ENCODE measurements at regions not wholly inside any gene's neighbourhood (a gene's known extent, or its start where the extent isn't known, plus 50 kb on each side); places are given as distances from the start of the nearest gene placed in this dataset.

DNA sequence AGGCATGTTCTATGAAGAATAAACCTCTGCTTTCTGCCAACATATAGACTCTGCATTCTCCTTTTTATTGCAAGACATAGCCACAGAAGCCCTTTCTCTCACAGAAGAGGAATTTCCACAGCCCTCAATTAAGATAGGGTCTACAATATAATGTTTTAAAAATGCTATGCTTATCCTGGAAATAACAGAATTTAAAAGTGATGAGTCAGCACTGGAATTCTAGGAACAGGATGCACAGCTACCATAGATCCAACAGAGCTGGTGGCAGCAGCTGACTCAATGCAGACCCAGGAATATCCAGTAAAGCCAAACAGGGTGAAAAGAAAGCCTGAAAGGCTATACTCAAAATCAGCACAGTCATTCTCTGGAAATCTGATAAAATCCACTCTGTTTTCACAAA is 866.9 kb downstream of the TRIB2 start:
- intact Hi-C loops (cut with DNase I): no loop called here
- DNase-seq (ENCODE audit: extremely low spot score in 2 of 2): no peak
- Histone ChIP-seq H3K9me3 (no peaks in the 10 kb centered on the region), H3K27me3 (no peaks in the 10 kb centered on the region), H3K27ac (no peak overlapping the region), H3K4me3 (no peak overlapping the region), H3K36me3 (no peaks in the 10 kb centered on the region), H3K4me1 (no peaks in the 10 kb centered on the region)
- no peak for TF ChIP-seq CTCF (IDR thresholded peaks at IDR 0.05)
- TF ChIP-seq POLR2A (IDR thresholded peaks at IDR 0.05): no peak
- no peak for TF ChIP-seq POLR2AphosphoS5 (IDR thresholded peaks at IDR 0.05; ENCODE audit: insufficient read depth in 1 of 2, low read depth in 1 of 2)

- Histone ChIP-seq H3K27me3 (no peaks in the 10 kb centered on the region), H3K4me3 (no peak overlapping the region), H3K4me1 (no peaks in the 10 kb centered on the region), H3K27ac (no peak overlapping the region), H3K36me3 (no peaks in the 10 kb centered on the region), H3K9me3 (no peaks in the 10 kb centered on the region)
- DNase-seq (ENCODE audit: extremely low spot score in 2 of 2): no peak
- no peak for TF ChIP-seq POLR2AphosphoS5 (IDR thresholded peaks at IDR 0.05; ENCODE audit: insufficient read depth in 1 of 2, low read depth in 1 of 2)
- no peak for TF ChIP-seq CTCF (IDR thresholded peaks at IDR 0.05)
- TF ChIP-seq POLR2A (IDR thresholded peaks at IDR 0.05): no peak
- intact Hi-C loops (cut with DNase I): no loop called here
These were observed 867.3 kb downstream of the TRIB2 start for GRCh38 chr2:13584020-13584419.

GRCh38 chr2:13585732-13586131 is 869.0 kb downstream of the TRIB2 start:
- DNase-seq (ENCODE audit: extremely low spot score in 2 of 2): no peak
- no peak for TF ChIP-seq POLR2A (IDR thresholded peaks at IDR 0.05)
- no peak for TF ChIP-seq CTCF (IDR thresholded peaks at IDR 0.05)
- no peak for TF ChIP-seq POLR2AphosphoS5 (IDR thresholded peaks at IDR 0.05; ENCODE audit: insufficient read depth in 1 of 2, low read depth in 1 of 2)
- no peaks in the 10 kb centered on the region for H3K4me1 ChIP-seq
- H3K4me3 ChIP-seq: no peak overlapping the region
- H3K27me3 ChIP-seq: no peaks in the 10 kb centered on the region
- H3K9me3 ChIP-seq: no peaks in the 10 kb centered on the region
- intact Hi-C loops (cut with DNase I): no loop called here
- no peak overlapping the region for H3K27ac ChIP-seq
- no peaks in the 10 kb centered on the region for H3K36me3 ChIP-seq

- Histone ChIP-seq H3K4me3 (no peak overlapping the region), H3K27me3 (no peaks in the 10 kb centered on the region), H3K27ac (no peak overlapping the region), H3K36me3 (no peaks in the 10 kb centered on the region), H3K9me3 (no peaks in the 10 kb centered on the region), H3K4me1 (no peaks in the 10 kb centered on the region)
- TF ChIP-seq POLR2AphosphoS5 (IDR thresholded peaks at IDR 0.05; ENCODE audit: insufficient read depth in 1 of 2, low read depth in 1 of 2) (no peak), POLR2A (IDR thresholded peaks at IDR 0.05) (no peak), CTCF (IDR thresholded peaks at IDR 0.05) (no peak)
- intact Hi-C loops (cut with DNase I): no loop called here
- no peak for DNase-seq (ENCODE audit: extremely low spot score in 2 of 2)
These were observed 879.5 kb downstream of the TRIB2 start for GRCh38 chr2:13596233-13596632.

DNA sequence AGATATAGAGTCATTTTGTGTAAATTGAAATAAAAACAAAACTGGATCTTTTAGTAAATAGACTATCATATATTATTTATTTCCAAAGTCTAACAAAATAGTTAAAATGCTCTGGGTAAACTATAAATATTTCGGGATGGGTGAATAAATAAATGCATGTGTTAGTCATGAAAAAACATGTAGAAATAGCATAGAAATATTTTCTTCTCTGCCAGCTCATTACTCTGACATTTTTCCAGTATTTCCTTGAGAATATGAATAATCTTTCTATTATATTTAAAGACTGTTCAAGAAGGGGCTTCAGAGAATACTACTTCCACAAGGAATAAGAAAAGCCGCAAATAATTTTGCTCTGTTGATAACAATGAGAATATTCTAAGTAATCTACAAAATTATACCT is 880.4 kb downstream of the TRIB2 start:
- H3K27me3 ChIP-seq: no peaks in the 10 kb centered on the region
- no peak overlapping the region for H3K4me3 ChIP-seq
- intact Hi-C loops (cut with DNase I): no loop called here
- no peaks in the 10 kb centered on the region for H3K9me3 ChIP-seq
- H3K36me3 ChIP-seq: no peaks in the 10 kb centered on the region
- no peak for DNase-seq (ENCODE audit: extremely low spot score in 2 of 2)
- H3K4me1 ChIP-seq: no peaks in the 10 kb centered on the region
- TF ChIP-seq CTCF (IDR thresholded peaks at IDR 0.05) (no peak), POLR2AphosphoS5 (IDR thresholded peaks at IDR 0.05; ENCODE audit: insufficient read depth in 1 of 2, low read depth in 1 of 2) (no peak), POLR2A (IDR thresholded peaks at IDR 0.05) (no peak)
- H3K27ac ChIP-seq: no peak overlapping the region

All from vagina (tissue), 2 donors.